Activated CD8-positive, alpha-beta memory T cell treated with anti-CD3 and anti-CD28 coated beads for 36 hours (primary cell): ENCODE measurements at regions not wholly inside any gene's neighbourhood (a gene's known extent, or its start where the extent isn't known, plus 50 kb on each side); places are given as distances from the start of the nearest gene placed in this dataset.

Experiments used
- CTCF ChIA-PET: fragments of 350-600 bp; sonication (Branson Sonifier 250); formaldehyde crosslinking; loops from one replicate; lab custom pipeline; 2021; ENCODE audit warnings: antibody characterized with exemption; lab: Charles Lee
- POLR2A ChIA-PET: fragments of 350-600 bp; sonication (Branson Sonifier 250); formaldehyde crosslinking; loops from one replicate; lab custom pipeline; 2021; ENCODE audit warnings: antibody characterized with exemption; lab: Charles Lee

- POLR2A ChIA-PET: no interaction called here
- CTCF ChIA-PET: no interaction called here
These were observed 198.4 kb downstream of the PHETA1 start for GRCh38 chr12:111170543-111170942.

GRCh38 chr12:111169456-111169855 is 199.4 kb downstream of the PHETA1 start:
- ChIA-PET CTCF (no interaction called here), POLR2A (no interaction called here)

GRCh38 chr12:111169032-111169431 is 199.9 kb downstream of the PHETA1 start:
- POLR2A ChIA-PET: no interaction called here
- CTCF ChIA-PET: no interaction called here

GRCh38 chr12:111168009-111168900 is 200.6 kb downstream of the PHETA1 start:
- ChIA-PET POLR2A (no interaction called here), CTCF (no interaction called here)

- ChIA-PET POLR2A (no interaction called here), CTCF (no interaction called here)
These were observed 201.9 kb downstream of the PHETA1 start for GRCh38 chr12:111166779-111167540.

GRCh38 chr12:111164833-111165525 is 203.9 kb downstream of the PHETA1 start:
- ChIA-PET POLR2A (no interaction called here), CTCF (no interaction called here)

GRCh38 chr12:111163422-111163821 is 205.5 kb downstream of the PHETA1 start:
- ChIA-PET POLR2A (no interaction called here), CTCF (no interaction called here)

GRCh38 chr12:111161898-111162297 is 207.0 kb downstream of the PHETA1 start:
- POLR2A ChIA-PET: no interaction called here
- CTCF ChIA-PET: no interaction called here

GRCh38 chr12:111160350-111161241 is 208.3 kb downstream of the PHETA1 start:
- ChIA-PET POLR2A (no interaction called here), CTCF (no interaction called here)

- POLR2A ChIA-PET: no interaction called here
- CTCF ChIA-PET: interaction anchor here (1.2 kb wide), 1 partner anchor 221 kb away, joined by 5 read pairs; no protein-coding TSS in a partner anchor
These were observed 209.9 kb downstream of the PHETA1 start for GRCh38 chr12:111158992-111159391.

GRCh38 chr12:111157486-111157885 is 211.4 kb downstream of the PHETA1 start:
- POLR2A ChIA-PET: no interaction called here

GRCh38 chr12:111156304-111156703 is 212.6 kb downstream of the PHETA1 start:
- ChIA-PET CTCF (no interaction called here), POLR2A (no interaction called here)

More at GRCh38 chr12:111157486-111157885, 211.4 kb downstream of the PHETA1 start:
- CTCF ChIA-PET: interaction anchor here (0.6 kb wide), 1 partner anchor 39 kb away, joined by 3 read pairs; no protein-coding TSS in a partner anchor

- ChIA-PET POLR2A (interaction anchor here (0.7 kb wide), 1 partner anchor 77 kb away, joined by 3 read pairs; no protein-coding TSS in a partner anchor), CTCF (no interaction called here)
These were observed 213.4 kb downstream of the PHETA1 start for GRCh38 chr12:111155521-111155920.

- CTCF ChIA-PET: no interaction called here
- POLR2A ChIA-PET: interaction anchor here (0.7 kb wide), 1 partner anchor 78 kb away, joined by 3 read pairs; no protein-coding TSS in a partner anchor
These were observed 213.9 kb downstream of the PHETA1 start for GRCh38 chr12:111155020-111155419.

GRCh38 chr12:111154147-111154834 is 214.6 kb downstream of the PHETA1 start:
- ChIA-PET POLR2A (no interaction called here), CTCF (no interaction called here)

GRCh38 chr12:111152561-111152960 is 216.3 kb downstream of the PHETA1 start:
- ChIA-PET POLR2A (no interaction called here), CTCF (no interaction called here)

- CTCF ChIA-PET: no interaction called here
These were observed 217.7 kb downstream of the PHETA1 start for GRCh38 chr12:111150921-111151840.

More at GRCh38 chr12:111150921-111151840, 217.7 kb downstream of the PHETA1 start:
- POLR2A ChIA-PET: no interaction called here
